H1 (cell line): ENCODE measurements at regions not wholly inside any gene's neighbourhood (a gene's known extent, or its start where the extent isn't known, plus 50 kb on each side); places are given as distances from the start of the nearest gene placed in this dataset.

Experiments used
- CTCF ChIA-PET: fragments of 300-600 bp; sonication (Branson Sonifier 250); formaldehyde crosslinking; loops from one replicate; lab custom pipeline; 2021; ENCODE audit not compliant: partially characterized antibody; lab: Charles Lee
- POLR2A ChIA-PET: fragments of 300-600 bp; sonication (Branson Sonifier 250); formaldehyde crosslinking; loops from one replicate; lab custom pipeline; 2021; ENCODE audit warnings: inconsistent platforms; ENCODE audit not compliant: partially characterized antibody; lab: Charles Lee
- DNase-seq, 2 experiments: peaks; one replicate each; pipeline versions ENCODE4 v3.0.0 to v3.0.0-alpha.2; 2010 to 2022; ENCODE audit warnings: low spot score in 2 of 2, low read depth in 1 of 2, mixed read lengths in 1 of 2
- FAIRE-seq: peaks from 2 replicates; lab custom pipeline; 2011; peaks lifted over from hg19 to GRCh38; lab: Jason Lieb, UNC
- H2AFZ ChIP-seq: 2 replicates; pipeline ENCODE4 v1.8.1; 2012; ENCODE audit warnings: low read length, inconsistent platforms
- H2AK5ac ChIP-seq: 2 replicates; pipeline ENCODE4 v1.6.1; 2013; ENCODE audit warnings: low read depth, low read length
- H2BK120ac ChIP-seq: replicated peaks from 2 replicates; pipeline ENCODE3; 2013; ENCODE audit warnings: low read depth, low read length, inconsistent platforms
- H2BK12ac ChIP-seq: 2 replicates; pipeline ENCODE4 v1.6.1; 2013; ENCODE audit warnings: low read depth, low read length
- H2BK15ac ChIP-seq: 2 replicates; pipeline ENCODE4 v1.6.1; 2013; ENCODE audit warnings: low read length
- H2BK20ac ChIP-seq: 2 replicates; pipeline ENCODE4 v1.6.1; 2013; ENCODE audit warnings: low read length
- H2BK5ac ChIP-seq: 2 replicates; pipeline ENCODE4 v1.6.1; 2013; ENCODE audit warnings: low read depth, low read length
- H3K14ac ChIP-seq: 2 replicates; pipeline ENCODE4 v1.6.1; 2013; ENCODE audit warnings: inconsistent platforms; ENCODE audit not compliant: insufficient read length
- H3K18ac ChIP-seq: 2 replicates; pipeline ENCODE4 v1.6.1; 2013; ENCODE audit warnings: low read length; ENCODE audit errors: extremely low read depth
- H3K23ac ChIP-seq: 2 replicates; pipeline ENCODE4 v1.6.1; 2013; ENCODE audit warnings: inconsistent platforms; ENCODE audit not compliant: insufficient read length
- H3K23me2 ChIP-seq: 2 replicates; pipeline ENCODE4 v1.6.1; 2013; ENCODE audit warnings: low read depth, low read length
- H3K27ac ChIP-seq: 2 replicates; pipeline ENCODE4 v1.6.1; 2011; ENCODE audit warnings: low read depth, low read length, inconsistent platforms
- H3K27me3 ChIP-seq, 4 experiments: replicated peaks in 1 of 4; 1 replicate in 1 of 4; 2 replicates in 3 of 4; pipeline versions ENCODE4 v1.6.1 to v1.8.1; 2011 to 2013; ENCODE audit warnings: low read length in 3 of 4, mild to moderate bottlenecking in 3 of 4, inconsistent platforms in 2 of 4, mixed read lengths in 2 of 4, moderate library complexity in 1 of 4; ENCODE audit not compliant: control insufficient read depth in 3 of 4, insufficient read depth in 3 of 4; ENCODE audit errors: extremely low read depth in 1 of 4
- H3K36me3 ChIP-seq, 4 experiments: 2 replicates each; pipeline versions ENCODE4 v1.6.1 to v1.8.1; 2011 to 2013; ENCODE audit warnings: mild to moderate bottlenecking in 4 of 4, low read length in 3 of 4, moderate library complexity in 2 of 4, control low read depth in 1 of 4, inconsistent platforms in 1 of 4; ENCODE audit not compliant: insufficient read depth in 4 of 4, control insufficient read depth in 2 of 4
- H3K4ac ChIP-seq: replicated peaks from 2 replicates; pipeline ENCODE3; 2013; ENCODE audit warnings: low read length, low read depth, mixed read lengths, inconsistent platforms; ENCODE audit not compliant: insufficient read length
- H3K4me1 ChIP-seq, 4 experiments: replicated peaks in 1 of 4; 1 replicate in 1 of 4; 2 replicates in 3 of 4; pipeline versions ENCODE4 v1.6.1 to v1.8.1; 2011 to 2013; ENCODE audit warnings: low read length in 3 of 4, inconsistent platforms in 2 of 4, mixed read lengths in 1 of 4; ENCODE audit not compliant: insufficient read depth in 4 of 4, control insufficient read depth in 3 of 4
- H3K4me2 ChIP-seq, 2 experiments: 2 replicates each; pipeline versions ENCODE4 v1.6.1 to v1.8.1; 2011 to 2013; ENCODE audit warnings: low read depth in 2 of 2, low read length in 2 of 2, control low read depth in 1 of 2, inconsistent platforms in 1 of 2, mild to moderate bottlenecking in 1 of 2; ENCODE audit not compliant: insufficient read depth in 1 of 2
- H3K4me3 ChIP-seq, 4 experiments: fragments of 200-600, 300-600 bp in 1 of 4; sonication (generic), shearing (Covaris generic), sonication (Bioruptor Twin) in 1 of 4; 2 replicates each; pipeline versions ENCODE4 v1.5.1 to v1.8.1; 2011 to 2016; ENCODE audit warnings: low read length in 4 of 4, low read depth in 3 of 4, control low read depth in 2 of 4, inconsistent platforms in 2 of 4, mild to moderate bottlenecking in 2 of 4, mixed read lengths in 1 of 4, moderate library complexity in 1 of 4; ENCODE audit not compliant: insufficient read depth in 2 of 4; ENCODE audit errors: extremely low read depth in 1 of 4
- H3K56ac ChIP-seq: replicated peaks from 2 replicates; pipeline ENCODE3; 2013; ENCODE audit warnings: low read depth, mild to moderate bottlenecking, mixed read lengths, low read length, inconsistent platforms; ENCODE audit not compliant: insufficient read length
- H3K79me1 ChIP-seq: 2 replicates; pipeline ENCODE4 v1.6.1; 2013; ENCODE audit warnings: low read depth, low read length, control low read depth
- H3K79me2 ChIP-seq, 2 experiments: 2 replicates each; pipeline versions ENCODE4 v1.6.1 to v1.8.1; 2012 to 2013; ENCODE audit warnings: low read length in 2 of 2, mild to moderate bottlenecking in 2 of 2, inconsistent platforms in 1 of 2; ENCODE audit not compliant: insufficient read depth in 2 of 2, control insufficient read depth in 1 of 2
- H3K9ac ChIP-seq, 4 experiments: replicated peaks in 1 of 4; 1 replicate in 1 of 4; 2 replicates in 3 of 4; pipeline versions ENCODE4 v1.6.1 to v1.8.1; 2011 to 2013; ENCODE audit warnings: low read depth in 3 of 4, low read length in 3 of 4, control low read depth in 2 of 4, mild to moderate bottlenecking in 2 of 4, moderate library complexity in 2 of 4, inconsistent platforms in 1 of 4; ENCODE audit errors: extremely low read depth in 1 of 4
- H3K9me3 ChIP-seq, 2 experiments: 2 replicates each; pipeline versions ENCODE4 v1.6.1 to v1.8.1; 2012 to 2013; ENCODE audit warnings: mild to moderate bottlenecking in 2 of 2, moderate library complexity in 2 of 2, control low read depth in 1 of 2, inconsistent platforms in 1 of 2, low read depth in 1 of 2, low read length in 1 of 2, mixed read lengths in 1 of 2; ENCODE audit not compliant: insufficient read depth in 2 of 2
- H4K20me1 ChIP-seq, 2 experiments: replicated peaks in 1 of 2; 2 replicates each; pipeline versions ENCODE3 to v1.8.1; 2011 to 2013; ENCODE audit warnings: inconsistent platforms in 2 of 2, low read length in 2 of 2, mild to moderate bottlenecking in 1 of 2; ENCODE audit not compliant: insufficient read depth in 2 of 2, control insufficient read depth in 1 of 2
- H4K5ac ChIP-seq: 2 replicates; pipeline ENCODE4 v1.6.1; 2013; ENCODE audit warnings: low read length, low read depth, mixed read lengths, inconsistent platforms; ENCODE audit not compliant: insufficient read length
- H4K8ac ChIP-seq: 2 replicates; pipeline ENCODE4 v1.8.0; 2013; ENCODE audit warnings: mild to moderate bottlenecking, moderate library complexity, low read length, inconsistent platforms; ENCODE audit not compliant: insufficient read depth; ENCODE audit errors: extremely low read depth
- H4K91ac ChIP-seq: replicated peaks from 2 replicates; pipeline ENCODE3; 2013; ENCODE audit warnings: low read length, mixed read lengths, inconsistent platforms; ENCODE audit not compliant: insufficient read length
- ASH2L ChIP-seq: fragments of 200-600, 300-600 bp; sonication (generic); IDR thresholded peaks from one replicate; pipeline ENCODE4 v1.7.1; 2017; ENCODE audit warnings: low read length
- BACH1 ChIP-seq: IDR thresholded peaks from 2 replicates; pipeline ENCODE4 v1.6.1; 2012; ENCODE audit warnings: low read length, improper control_type of control experiment
- CHD2 ChIP-seq: IDR thresholded peaks from 2 replicates; pipeline ENCODE4 v1.6.1; 2012; ENCODE audit warnings: low read length, improper control_type of control experiment
- EZH2 ChIP-seq: fragments of 200-600 bp; sonication (generic); IDR thresholded peaks from 2 replicates; pipeline ENCODE4 v1.7.1; 2012; ENCODE audit warnings: low read depth, mild to moderate bottlenecking, moderate library complexity, low read length, inconsistent platforms; ENCODE audit not compliant: severe bottlenecking
- GABPA ChIP-seq: IDR thresholded peaks from 2 replicates; pipeline ENCODE4 v1.6.1; 2011; ENCODE audit warnings: mild to moderate bottlenecking, low read length, moderate library complexity, borderline replicate concordance; ENCODE audit not compliant: insufficient read depth
- JUN ChIP-seq: IDR thresholded peaks from 2 replicates; pipeline ENCODE4 v1.6.1; 2011; ENCODE audit warnings: low read depth, mild to moderate bottlenecking, improper control_type of control experiment, low read length
- MAFK ChIP-seq: IDR thresholded peaks from 2 replicates; pipeline ENCODE4 v1.6.1; 2012; ENCODE audit warnings: low read depth, mild to moderate bottlenecking, improper control_type of control experiment, low read length
- NRF1 ChIP-seq: IDR thresholded peaks from 2 replicates; pipeline ENCODE4 v1.6.1; 2011; ENCODE audit warnings: mild to moderate bottlenecking, low read depth, low read length, improper control_type of control experiment
- POLR2AphosphoS5 ChIP-seq: IDR thresholded peaks from 2 replicates; pipeline ENCODE4 v1.6.1; 2011; ENCODE audit warnings: low read depth, low read length
- RNF2 ChIP-seq: fragments of 200-900, 300-1000 bp; sonication (generic); IDR thresholded peaks from 2 replicates; pipeline ENCODE4 v1.7.1; 2016; ENCODE audit warnings: borderline replicate concordance, low read depth, mild to moderate bottlenecking, antibody characterized with exemption, low read length; ENCODE audit not compliant: poor library complexity, severe bottlenecking; ENCODE audit errors: missing control alignments
- SIX5 ChIP-seq: IDR thresholded peaks from 2 replicates; pipeline ENCODE4 v1.6.1; 2011; ENCODE audit warnings: mild to moderate bottlenecking, low read depth, low read length
- TBP ChIP-seq: IDR thresholded peaks from 2 replicates; pipeline ENCODE4 v1.6.1; 2011; ENCODE audit warnings: low read depth, low read length, improper control_type of control experiment
- USF2 ChIP-seq: IDR thresholded peaks from 2 replicates; pipeline ENCODE4 v1.6.1; 2011; ENCODE audit warnings: low read length, improper control_type of control experiment
- WGBS, 2 experiments: shearing (Covaris generic) in 1 of 2; methylation state at CpG; one replicate each; pipeline versions ENCODE4 v1.1.6 to v1.1.7; 2013 to 2015; ENCODE audit warnings: low lambda C conversion rate in 2 of 2, mixed read lengths in 2 of 2, inconsistent platforms in 1 of 2, low coverage in 1 of 2, missing lambda C conversion rate in 1 of 2; ENCODE audit not compliant: insufficient replicate concordance in 2 of 2, insufficient coverage in 1 of 2, insufficient read length in 1 of 2; ENCODE audit errors: extremely low coverage in 1 of 2, missing lambda C conversion rate in 1 of 2; 5-methylcytosine and 5-hydroxymethylcytosine counted together
- TF ChIP-seq, protein P1 (sequence below): IDR thresholded peaks from 2 replicates; pipeline ENCODE4 v1.6.1; 2012; ENCODE audit warnings: inconsistent platforms

DNA sequence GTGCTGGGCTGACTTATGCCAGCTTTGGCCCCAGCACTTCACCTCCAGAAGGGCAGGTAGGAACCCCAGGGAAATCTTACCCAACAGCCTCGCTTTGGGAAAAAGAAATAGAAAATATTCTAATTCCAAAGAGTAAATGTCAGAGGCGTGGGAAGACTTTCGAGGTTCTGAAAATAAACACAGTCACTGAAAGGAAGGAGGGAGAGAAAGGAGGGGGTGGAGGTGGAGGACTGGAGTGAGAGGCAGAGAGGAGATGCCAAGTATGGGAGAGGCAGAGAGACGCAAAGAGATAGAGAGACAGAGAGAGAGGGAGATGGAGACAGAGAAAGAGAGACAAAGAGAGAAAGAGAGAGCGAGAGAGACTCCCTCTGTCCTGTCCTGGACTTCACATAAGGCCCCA lies 395.0 kb downstream of the PTPRU start:
- Histone ChIP-seq H3K79me1 (no peaks in the 10 kb centered on the region), H2BK20ac (no peak overlapping the region), H4K91ac (no peak overlapping the region), H3K23ac (no peak overlapping the region), H2AFZ (no peak overlapping the region), H4K5ac (no peak overlapping the region), H3K23me2 (no peaks in the 10 kb centered on the region), H4K20me1 (no peaks in the 10 kb centered on the region), H2BK12ac (no peak overlapping the region), H3K79me2 (no peaks in the 10 kb centered on the region), H3K4me3 (no peak overlapping the region), H3K36me3 (no peaks in the 10 kb centered on the region), H2BK120ac (no peak overlapping the region), H3K27ac (no peak overlapping the region), H3K4me1 (no peaks in the 10 kb centered on the region; a peak in 1 of 7 replicates), H3K14ac (no peak overlapping the region), H3K56ac (no peak overlapping the region), H2BK15ac (no peak overlapping the region), H3K4me2 (no peak overlapping the region), H2BK5ac (no peak overlapping the region), H3K9me3 (no peaks in the 10 kb centered on the region), H3K18ac (no peak overlapping the region), H4K8ac (no peak overlapping the region), H3K9ac (no peak overlapping the region), H3K4ac (no peak overlapping the region), H3K27me3 (no peaks in the 10 kb centered on the region), H2AK5ac (no peak overlapping the region)
- no peak for DNase-seq
- CTCF ChIA-PET: no interaction called here
- 86% methylated on average over 5 of the region's 5 CpGs; no CpG with 5 or more reads in 1 of the 2 experiments for WGBS, 2 experiments
- POLR2A ChIA-PET: no interaction called here
- FAIRE-seq: no peak
- no peak for TF ChIP-seq BACH1
- TF ChIP-seq NRF1: no peak
- no peak for TF ChIP-seq RNF2
- TF ChIP-seq MAFK: no peak
- no peak for TF ChIP-seq POLR2AphosphoS5
- TF ChIP-seq ASH2L: no peak
- TF ChIP-seq GABPA: no peak
- no peak for TF ChIP-seq USF2
- TF ChIP-seq TBP: no peak
- no peak for TF ChIP-seq CHD2
- no peak for TF ChIP-seq SIX5
- TF ChIP-seq, protein P1, sequence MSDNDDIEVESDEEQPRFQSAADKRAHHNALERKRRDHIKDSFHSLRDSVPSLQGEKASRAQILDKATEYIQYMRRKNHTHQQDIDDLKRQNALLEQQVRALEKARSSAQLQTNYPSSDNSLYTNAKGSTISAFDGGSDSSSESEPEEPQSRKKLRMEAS: no peak
- TF ChIP-seq EZH2: no peak
- TF ChIP-seq JUN: no peak
